ENCODE measurements at regions not wholly inside any gene's neighbourhood (a gene's known extent, or its start where the extent isn't known, plus 50 kb on each side); places are given as distances from the start of the nearest gene placed in this dataset.

GRCh38 chr4:107247738-107248137 is 211.6 kb upstream of the DKK2 start:
- TF ChIP-seq BACH1 (IDR thresholded peaks at IDR 0.05; ENCODE audit: borderline replicate concordance), result no peak
- TF ChIP-seq POLR2A (IDR thresholded peaks at IDR 0.05; ENCODE audit: low read depth, low read length), result no peak
- TF ChIP-seq CHD2 (IDR thresholded peaks at IDR 0.05; ENCODE audit: borderline replicate concordance, low read depth, low read length), result no peak
- TF ChIP-seq RFX5 (IDR thresholded peaks at IDR 0.05; ENCODE audit: low read depth, low read length), result no peak
- no peak for TF ChIP-seq RB1 (IDR thresholded peaks at IDR 0.05; ENCODE audit: borderline replicate concordance)
- TF ChIP-seq CTCF (IDR thresholded peaks at IDR 0.05 in 2 of 3, conservative IDR thresholded peaks at IDR 0.05 in 1 of 3; ENCODE audit: control insufficient read depth in 2 of 3, extremely low read depth in 1 of 3, insufficient read depth in 1 of 3, low read depth in 3 of 3, low read length in 3 of 3), result no peak
- TF ChIP-seq EZH2 (IDR thresholded peaks at IDR 0.05; ENCODE audit: borderline replicate concordance, control insufficient read depth, low read depth, low read length), result no peak
- no peak for TF ChIP-seq CHD1 (IDR thresholded peaks at IDR 0.05; ENCODE audit: low read depth, low read length)
- no peak for TF ChIP-seq SP1 (IDR thresholded peaks at IDR 0.05; ENCODE audit: low read depth, low read length)
- TF ChIP-seq TBL1XR1 (IDR thresholded peaks at IDR 0.05; ENCODE audit: low read depth, low read length), result no peak
- no peak for TF ChIP-seq IRF4 (IDR thresholded peaks at IDR 0.05; ENCODE audit: low read depth, low read length)
- TF ChIP-seq ZNF207 (IDR thresholded peaks at IDR 0.05; ENCODE audit: borderline replicate concordance), result no peak
- TF ChIP-seq, protein P1, sequence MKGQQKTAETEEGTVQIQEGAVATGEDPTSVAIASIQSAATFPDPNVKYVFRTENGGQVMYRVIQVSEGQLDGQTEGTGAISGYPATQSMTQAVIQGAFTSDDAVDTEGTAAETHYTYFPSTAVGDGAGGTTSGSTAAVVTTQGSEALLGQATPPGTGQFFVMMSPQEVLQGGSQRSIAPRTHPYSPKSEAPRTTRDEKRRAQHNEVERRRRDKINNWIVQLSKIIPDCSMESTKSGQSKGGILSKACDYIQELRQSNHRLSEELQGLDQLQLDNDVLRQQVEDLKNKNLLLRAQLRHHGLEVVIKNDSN (IDR thresholded peaks at IDR 0.05; ENCODE audit: borderline replicate concordance, extremely low read length, insufficient read depth, low read depth, low read length), result no peak
